ENCODE measurements at regions not wholly inside any gene's neighbourhood (a gene's known extent, or its start where the extent isn't known, plus 50 kb on each side); places are given as distances from the start of the nearest gene placed in this dataset.

- Histone ChIP-seq H2AFZ (ENCODE audit: low read depth) (no peak overlapping the region), H3K36me3 (ENCODE audit: insufficient read depth) (no peaks in the 10 kb centered on the region), H3K4me1 (ENCODE audit: low read depth, poor library complexity, severe bottlenecking) (no peaks in the 10 kb centered on the region), H4K20me1 (ENCODE audit: insufficient read depth) (no peaks in the 10 kb centered on the region), H3K4me3 (IDR thresholded peaks at IDR 0.05; ENCODE audit: insufficient read depth, low read depth, low read length) (no peak overlapping the region), H3K79me2 (ENCODE audit: insufficient read depth, low read depth) (no peaks in the 10 kb centered on the region), H3K27me3 (ENCODE audit: insufficient read depth, low read depth) (no peaks in the 10 kb centered on the region), H3K4me2 (no peak overlapping the region), H3K27ac (no peak overlapping the region), H3K9ac (no peak overlapping the region)
- TF ChIP-seq CTCF (conservative IDR thresholded peaks at IDR 0.05; ENCODE audit: low read depth, low read length): no peak
Observed at GRCh38 chr15:36106640-36107335, 472.6 kb upstream of the CDIN1 start.

GRCh38 chr15:36108541-36108940 lies 470.9 kb upstream of the CDIN1 start:
- Histone ChIP-seq H3K36me3 (ENCODE audit: insufficient read depth) (no peaks in the 10 kb centered on the region), H2AFZ (ENCODE audit: low read depth) (no peak overlapping the region), H3K4me2 (no peak overlapping the region), H3K4me3 (IDR thresholded peaks at IDR 0.05; ENCODE audit: insufficient read depth, low read depth, low read length) (no peak overlapping the region), H3K4me1 (ENCODE audit: low read depth, poor library complexity, severe bottlenecking) (no peaks in the 10 kb centered on the region), H4K20me1 (ENCODE audit: insufficient read depth) (no peaks in the 10 kb centered on the region), H3K79me2 (ENCODE audit: insufficient read depth, low read depth) (no peaks in the 10 kb centered on the region), H3K9ac (no peak overlapping the region), H3K27ac (no peak overlapping the region), H3K27me3 (ENCODE audit: insufficient read depth, low read depth) (no peaks in the 10 kb centered on the region)
- no peak for TF ChIP-seq CTCF (conservative IDR thresholded peaks at IDR 0.05; ENCODE audit: low read depth, low read length)

- Histone ChIP-seq H3K9ac (no peak overlapping the region), H2AFZ (ENCODE audit: low read depth) (no peak overlapping the region), H3K27me3 (ENCODE audit: insufficient read depth, low read depth) (no peaks in the 10 kb centered on the region), H3K36me3 (ENCODE audit: insufficient read depth) (no peaks in the 10 kb centered on the region), H3K4me3 (IDR thresholded peaks at IDR 0.05; ENCODE audit: insufficient read depth, low read depth, low read length) (no peak overlapping the region), H3K4me1 (ENCODE audit: low read depth, poor library complexity, severe bottlenecking) (no peaks in the 10 kb centered on the region), H4K20me1 (ENCODE audit: insufficient read depth) (no peaks in the 10 kb centered on the region), H3K27ac (no peak overlapping the region), H3K79me2 (ENCODE audit: insufficient read depth, low read depth) (no peaks in the 10 kb centered on the region), H3K4me2 (no peak overlapping the region)
- TF ChIP-seq CTCF (conservative IDR thresholded peaks at IDR 0.05; ENCODE audit: low read depth, low read length): no peak
Observed at GRCh38 chr15:36109943-36110658, 469.3 kb upstream of the CDIN1 start.

GRCh38 chr15:36110659-36110993 lies 468.8 kb upstream of the CDIN1 start:
- Histone ChIP-seq H2AFZ (ENCODE audit: low read depth) (no peak overlapping the region), H3K9ac (no peak overlapping the region), H4K20me1 (ENCODE audit: insufficient read depth) (no peaks in the 10 kb centered on the region), H3K79me2 (ENCODE audit: insufficient read depth, low read depth) (no peaks in the 10 kb centered on the region), H3K4me1 (ENCODE audit: low read depth, poor library complexity, severe bottlenecking) (no peaks in the 10 kb centered on the region), H3K27me3 (ENCODE audit: insufficient read depth, low read depth) (no peaks in the 10 kb centered on the region), H3K4me3 (IDR thresholded peaks at IDR 0.05; ENCODE audit: insufficient read depth, low read depth, low read length) (no peak overlapping the region), H3K36me3 (ENCODE audit: insufficient read depth) (no peaks in the 10 kb centered on the region), H3K27ac (no peak overlapping the region), H3K4me2 (no peak overlapping the region)
- TF ChIP-seq CTCF (conservative IDR thresholded peaks at IDR 0.05; ENCODE audit: low read depth, low read length): no peak

Data from KMS-11 (cell line).